Progenitor cell of endocrine pancreas (in vitro differentiated cells): ENCODE measurements at regions not wholly inside any gene's neighbourhood (a gene's known extent, or its start where the extent isn't known, plus 50 kb on each side); places are given as distances from the start of the nearest gene placed in this dataset.

Experiments
- DNase-seq: peaks from one replicate; pipeline ENCODE4 v3.0.0; 2021; ENCODE audit warnings: low spot score; ENCODE audit not compliant: unreplicated experiment
- H3K27ac Mint-ChIP-seq: 2 replicates; pipeline ENCODE4 v1.8.0; 2021; ENCODE audit warnings: mild to moderate bottlenecking, moderate library complexity, mixed read lengths
- H3K27me3 Mint-ChIP-seq: 2 replicates; pipeline ENCODE4 v1.8.0; 2021; ENCODE audit warnings: mixed read lengths
- H3K36me3 Mint-ChIP-seq: 2 replicates; pipeline ENCODE4 v1.8.0; 2022; ENCODE audit warnings: mixed read lengths; ENCODE audit not compliant: insufficient read depth
- H3K4me1 Mint-ChIP-seq: 2 replicates; pipeline ENCODE4 v1.8.0; 2021; ENCODE audit warnings: low read depth, mixed read lengths
- H3K4me3 Mint-ChIP-seq: 2 replicates; pipeline ENCODE4 v1.8.0; 2021; ENCODE audit warnings: low read depth, mild to moderate bottlenecking, moderate library complexity, mixed read lengths
- H3K9me3 Mint-ChIP-seq: 2 replicates; pipeline ENCODE4 v1.8.0; 2021; ENCODE audit warnings: low read depth, mixed read lengths
- TF ChIP-seq, protein P1 (sequence below): fragments of 200-600 bp; sonication (generic); IDR thresholded peaks from one replicate; pipeline ENCODE4 v1.5.0; 2021; ENCODE audit warnings: antibody characterized with exemption, mild to moderate bottlenecking; ENCODE audit not compliant: unreplicated experiment

DNA sequence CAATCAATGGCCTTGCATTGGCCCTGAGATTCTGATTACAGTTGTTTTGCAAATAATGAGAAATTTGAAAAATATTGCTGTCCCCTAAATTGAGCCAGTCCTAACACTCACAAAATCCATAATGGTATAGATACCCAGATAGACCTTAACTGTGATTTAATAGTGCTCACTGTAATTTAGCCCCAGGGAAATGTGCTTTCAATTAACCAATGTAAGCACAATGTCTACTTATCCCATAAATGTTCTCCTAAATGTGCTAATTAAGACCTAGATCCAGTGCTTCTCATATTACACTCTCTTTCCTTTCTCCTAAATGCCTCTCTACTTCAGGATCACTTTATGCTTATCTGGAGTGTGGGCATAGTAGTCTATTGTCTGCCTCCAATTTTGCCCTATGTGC is 417.8 kb upstream of the CCL2 start:
- no peaks in the 10 kb centered on the region for H3K36me3 Mint-ChIP-seq
- H3K27me3 Mint-ChIP-seq, result peaks cover 16% of the 10 kb centered on the region
- no peak for DNase-seq
- H3K4me1 Mint-ChIP-seq, result peaks cover 4% of the 10 kb centered on the region
- H3K27ac Mint-ChIP-seq, result no peak overlapping the region
- H3K9me3 Mint-ChIP-seq, result no peaks in the 10 kb centered on the region
- TF ChIP-seq, protein P1, sequence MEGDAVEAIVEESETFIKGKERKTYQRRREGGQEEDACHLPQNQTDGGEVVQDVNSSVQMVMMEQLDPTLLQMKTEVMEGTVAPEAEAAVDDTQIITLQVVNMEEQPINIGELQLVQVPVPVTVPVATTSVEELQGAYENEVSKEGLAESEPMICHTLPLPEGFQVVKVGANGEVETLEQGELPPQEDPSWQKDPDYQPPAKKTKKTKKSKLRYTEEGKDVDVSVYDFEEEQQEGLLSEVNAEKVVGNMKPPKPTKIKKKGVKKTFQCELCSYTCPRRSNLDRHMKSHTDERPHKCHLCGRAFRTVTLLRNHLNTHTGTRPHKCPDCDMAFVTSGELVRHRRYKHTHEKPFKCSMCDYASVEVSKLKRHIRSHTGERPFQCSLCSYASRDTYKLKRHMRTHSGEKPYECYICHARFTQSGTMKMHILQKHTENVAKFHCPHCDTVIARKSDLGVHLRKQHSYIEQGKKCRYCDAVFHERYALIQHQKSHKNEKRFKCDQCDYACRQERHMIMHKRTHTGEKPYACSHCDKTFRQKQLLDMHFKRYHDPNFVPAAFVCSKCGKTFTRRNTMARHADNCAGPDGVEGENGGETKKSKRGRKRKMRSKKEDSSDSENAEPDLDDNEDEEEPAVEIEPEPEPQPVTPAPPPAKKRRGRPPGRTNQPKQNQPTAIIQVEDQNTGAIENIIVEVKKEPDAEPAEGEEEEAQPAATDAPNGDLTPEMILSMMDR, result no peak
- H3K4me3 Mint-ChIP-seq, result no peak overlapping the region

DNA sequence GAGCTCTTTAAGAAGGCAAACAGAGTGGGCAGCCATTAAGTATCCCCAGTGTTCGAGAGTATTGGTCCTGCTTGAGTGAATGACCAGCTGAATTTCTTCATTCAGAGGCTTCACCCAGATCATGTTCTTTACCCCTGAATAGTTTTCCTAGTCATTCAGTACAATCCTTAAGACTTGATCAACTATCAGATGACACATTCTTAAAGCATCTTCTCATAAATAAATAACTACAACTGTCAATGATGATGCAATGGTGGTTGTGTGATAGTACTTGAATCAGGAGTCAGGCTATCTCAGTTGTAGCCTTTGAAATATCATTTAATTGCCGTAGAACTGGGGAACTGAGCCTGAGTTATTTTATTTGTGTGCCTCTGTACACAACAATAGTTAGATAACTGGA is 416.8 kb upstream of the CCL2 start:
- no peak overlapping the region for H3K4me3 Mint-ChIP-seq
- H3K36me3 Mint-ChIP-seq, result no peaks in the 10 kb centered on the region
- H3K27me3 Mint-ChIP-seq, result peaks cover 16% of the 10 kb centered on the region
- H3K4me1 Mint-ChIP-seq, result no peaks in the 10 kb centered on the region
- DNase-seq, result no peak
- H3K9me3 Mint-ChIP-seq, result no peaks in the 10 kb centered on the region
- H3K27ac Mint-ChIP-seq, result no peak overlapping the region
- TF ChIP-seq, protein P1, result no peak

DNA sequence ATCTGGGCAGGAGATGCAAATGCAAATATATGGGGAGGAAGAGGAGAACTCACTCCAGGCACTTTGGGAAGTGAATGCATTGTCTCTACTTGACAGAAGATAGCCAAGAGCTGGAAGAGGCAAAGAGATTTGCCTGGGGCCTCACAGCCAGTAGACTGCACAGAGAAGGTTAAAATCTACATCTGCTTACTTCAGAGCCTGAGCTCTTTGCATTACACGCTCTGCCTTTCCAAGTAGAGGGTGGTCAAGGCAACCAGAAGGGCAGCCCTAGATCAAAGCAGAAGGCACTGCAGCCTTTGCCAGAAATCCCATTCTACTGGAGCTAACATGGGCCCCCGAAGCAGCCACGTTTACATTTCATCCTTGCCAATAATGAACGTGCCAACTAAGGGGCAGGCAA is 407.2 kb upstream of the CCL2 start:
- H3K4me3 Mint-ChIP-seq, result no peak overlapping the region
- no peaks in the 10 kb centered on the region for H3K36me3 Mint-ChIP-seq
- no peaks in the 10 kb centered on the region for H3K4me1 Mint-ChIP-seq
- no peaks in the 10 kb centered on the region for H3K9me3 Mint-ChIP-seq
- DNase-seq, result no peak
- H3K27me3 Mint-ChIP-seq, result peaks cover 15% of the 10 kb centered on the region
- TF ChIP-seq, protein P1, result no peak
- no peak overlapping the region for H3K27ac Mint-ChIP-seq

DNA sequence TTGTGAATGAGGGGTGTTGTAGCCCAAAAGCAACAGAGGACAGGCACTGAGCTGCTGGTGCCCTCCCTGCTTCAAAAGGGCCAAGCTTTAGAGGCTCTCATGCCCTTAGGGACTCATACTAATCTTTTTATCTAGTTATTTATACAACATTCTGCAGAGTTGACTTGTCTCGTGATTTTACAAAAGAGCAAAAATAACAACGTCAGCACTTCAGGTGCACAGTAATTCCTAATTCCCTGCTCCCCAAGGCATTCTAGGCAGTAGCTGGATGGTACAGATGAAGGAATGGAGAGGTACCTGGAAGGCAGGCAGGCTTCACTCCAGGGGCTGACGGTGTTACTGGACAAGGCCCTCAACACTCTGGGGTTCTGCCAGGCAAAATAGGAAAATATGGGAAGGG is 406.7 kb upstream of the CCL2 start:
- Mint-ChIP-seq H3K27ac (no peak overlapping the region), H3K9me3 (no peaks in the 10 kb centered on the region), H3K4me1 (no peaks in the 10 kb centered on the region), H3K36me3 (no peaks in the 10 kb centered on the region), H3K27me3 (peaks cover 15% of the 10 kb centered on the region), H3K4me3 (no peak overlapping the region)
- DNase-seq, result no peak
- TF ChIP-seq, protein P1, result no peak

DNA sequence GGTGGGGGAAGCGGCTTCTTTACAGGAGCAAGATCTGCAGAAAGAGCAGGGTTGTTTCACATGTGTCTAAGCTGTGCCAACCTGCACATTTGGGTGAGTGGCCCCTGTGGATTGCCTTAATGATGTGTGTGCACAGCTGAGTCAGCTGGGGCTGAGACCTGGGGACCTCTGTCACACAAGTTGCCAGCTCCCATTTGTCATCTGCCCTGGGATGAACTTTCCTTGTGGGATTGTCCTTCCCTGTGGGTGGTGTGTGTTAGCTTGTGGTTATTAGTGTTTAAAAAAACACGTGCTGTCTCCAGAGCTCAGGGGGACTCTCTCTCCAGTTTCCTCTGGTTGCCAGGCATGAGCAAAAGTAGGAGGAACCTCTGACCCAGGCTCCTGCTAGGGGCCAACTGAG is 400.5 kb upstream of the CCL2 start:
- peaks cover 14% of the 10 kb centered on the region for H3K27me3 Mint-ChIP-seq
- H3K4me3 Mint-ChIP-seq, result no peak overlapping the region

More for the DNA sequence above, 400.5 kb upstream of the CCL2 start:
- Mint-ChIP-seq H3K36me3 (no peaks in the 10 kb centered on the region), H3K9me3 (no peaks in the 10 kb centered on the region), H3K27ac (no peak overlapping the region), H3K4me1 (peaks cover 1% of the 10 kb centered on the region)
- no peak for DNase-seq
- TF ChIP-seq, protein P1, result no peak
